GM12878 (cell line): ENCODE measurements at regions not wholly inside any gene's neighbourhood (a gene's known extent, or its start where the extent isn't known, plus 50 kb on each side); places are given as distances from the start of the nearest gene placed in this dataset.

ENCODE experiments used
- ATAC-seq: fragments of 200-7000 bp; cut with Tn5 transposase; 3 replicates; pipeline ENCODE4 v1.9.1; 2020; ENCODE audit warnings: mild to moderate bottlenecking, moderate library complexity
- BruUV-seq: library from RNA; stranded (reverse); fragments of 400-500 nt; replicated peaks from 2 replicates; lab custom pipeline; 2021; lab: Mats Ljungman, UMichigan
- CTCF ChIA-PET: fragments of 300-600 bp; sonication (Branson Sonifier 250); formaldehyde crosslinking; extraction: SDS; loops from one replicate; lab custom pipeline; 2021; ENCODE audit warnings: inconsistent platforms; lab: Yijun Ruan, JAX
- POLR2A ChIA-PET: fragments of 350-600 bp; formaldehyde crosslinking; extraction: SDS; loops from one replicate; lab custom pipeline; 2021; ENCODE audit warnings: inconsistent platforms; lab: Charles Lee
- RAD21 ChIA-PET: fragments of 300-600 bp; sonication (Branson Sonifier 250); formaldehyde crosslinking; loops from one replicate; lab custom pipeline; 2023; ENCODE audit warnings: antibody characterized with exemption; ENCODE audit not compliant: unreplicated experiment; lab: Charles Lee
- SMC1A ChIA-PET: fragments of 300-600 bp; sonication (Branson Sonifier 250); formaldehyde crosslinking; loops from one replicate; lab custom pipeline; 2023; ENCODE audit not compliant: unreplicated experiment, uncharacterized antibody; lab: Charles Lee
- DNase-seq: peaks from one replicate; pipeline ENCODE4 v3.0.0-alpha.2; 2011; ENCODE audit warnings: low read depth, low spot score
- FAIRE-seq: peaks from 3 replicates; lab custom pipeline; 2011; peaks lifted over from hg19 to GRCh38; lab: Jason Lieb, UNC
- H2AFZ ChIP-seq: 2 replicates; pipeline ENCODE4 v1.6.0; 2011; ENCODE audit warnings: low read depth, low read length, control low read depth; ENCODE audit not compliant: control insufficient read depth
- H3K27ac ChIP-seq: 2 replicates; pipeline ENCODE4 v1.5.1; 2011; ENCODE audit warnings: control low read depth; ENCODE audit not compliant: control insufficient read depth, insufficient read depth
- H3K27me3 ChIP-seq, 2 experiments: replicated peaks in 1 of 2; 2 replicates each; pipeline versions ENCODE4 v1.6.0 to v1.6.1; 2011; ENCODE audit warnings: low read length in 1 of 2; ENCODE audit not compliant: control insufficient read depth in 2 of 2, insufficient read depth in 2 of 2
- H3K36me3 ChIP-seq, 2 experiments: 2 replicates each; pipeline ENCODE4 v1.5.1; 2011; ENCODE audit warnings: low read length in 1 of 2; ENCODE audit not compliant: control insufficient read depth in 2 of 2, insufficient read depth in 2 of 2
- H3K4me1 ChIP-seq: 2 replicates; pipeline ENCODE4 v1.6.1; 2011; ENCODE audit warnings: mild to moderate bottlenecking, low read length, moderate library complexity, mixed read lengths; ENCODE audit not compliant: control insufficient read depth, insufficient read depth
- H3K4me2 ChIP-seq: 2 replicates; pipeline ENCODE4 v1.6.0; 2011; ENCODE audit warnings: control low read depth; ENCODE audit not compliant: control insufficient read depth, insufficient read depth
- H3K4me3 ChIP-seq: fragments of 200-600 bp; sonication (generic); 2 replicates; pipeline ENCODE4 v1.5.1; 2016
- H3K79me2 ChIP-seq: 2 replicates; pipeline ENCODE4 v1.6.0; 2011; ENCODE audit warnings: low read length; ENCODE audit not compliant: control insufficient read depth, insufficient read depth
- H3K9ac ChIP-seq: 2 replicates; pipeline ENCODE4 v1.8.0; 2011; ENCODE audit warnings: low read length, control low read depth, mixed read lengths; ENCODE audit not compliant: control insufficient read depth, insufficient read depth
- H3K9me3 ChIP-seq: replicated peaks from 3 replicates; pipeline ENCODE4 v1.5.1; 2011; ENCODE audit warnings: mild to moderate bottlenecking, low read length; ENCODE audit not compliant: control insufficient read depth, insufficient read depth
- H4K20me1 ChIP-seq: 2 replicates; pipeline ENCODE4 v1.6.0; 2011; ENCODE audit not compliant: control insufficient read depth, insufficient read depth
- ASH2L ChIP-seq: fragments of 300-600, 200-600 bp; sonication (generic); IDR thresholded peaks from 2 replicates; pipeline ENCODE4 v1.6.1; 2017; ENCODE audit warnings: low read depth, mild to moderate bottlenecking, borderline replicate concordance
- BMI1 ChIP-seq: fragments of 450-650 bp; IDR thresholded peaks from 2 replicates; pipeline ENCODE4 v1.6.1; 2016; ENCODE audit warnings: mild to moderate bottlenecking, moderate library complexity, borderline replicate concordance
- E4F1 ChIP-seq: fragments of 450-650 bp; IDR thresholded peaks from 2 replicates; pipeline ENCODE4 v1.6.1; 2018; ENCODE audit warnings: borderline replicate concordance, mild to moderate bottlenecking; ENCODE audit not compliant: partially characterized antibody
- ELK1 ChIP-seq: IDR thresholded peaks from 2 replicates; pipeline ENCODE4 v1.6.1; 2012; ENCODE audit warnings: low read depth, low read length, improper control_type of control experiment
- ETV6 ChIP-seq, 2 experiments: fragments of 450-650 bp in 1 of 2; IDR thresholded peaks in 1 of 2; conservative IDR thresholded peaks in 1 of 2; 2 replicates each; pipeline ENCODE4 v1.6.1; 2014; ENCODE audit warnings: antibody characterized with exemption in 1 of 2, borderline replicate concordance in 1 of 2, low read depth in 1 of 2, mild to moderate bottlenecking in 1 of 2, moderate library complexity in 1 of 2
- LARP7 ChIP-seq: fragments of 450-650 bp; IDR thresholded peaks from 2 replicates; pipeline ENCODE4 v1.6.1; 2017; ENCODE audit warnings: mild to moderate bottlenecking
- MYC ChIP-seq: IDR thresholded peaks from 2 replicates; pipeline ENCODE4 v1.6.1; 2011; ENCODE audit warnings: mild to moderate bottlenecking, low read length, moderate library complexity, inconsistent platforms; ENCODE audit not compliant: insufficient read depth, insufficient replicate concordance, insufficient read length, severe bottlenecking
- PAX8 ChIP-seq: fragments of 450-650 bp; IDR thresholded peaks from 2 replicates; pipeline ENCODE4 v1.6.1; 2017; ENCODE audit warnings: mild to moderate bottlenecking, moderate library complexity
- RBBP5 ChIP-seq: fragments of 200-600 bp; sonication (generic); conservative IDR thresholded peaks from 2 replicates; pipeline ENCODE4 v1.6.1; 2016
- RCOR1 ChIP-seq: conservative IDR thresholded peaks from 2 replicates; pipeline ENCODE4 v1.6.1; 2012; ENCODE audit warnings: low read depth, low read length, improper control_type of control experiment
- STAT3 ChIP-seq: IDR thresholded peaks from 2 replicates; pipeline ENCODE4 v1.6.1; 2011; ENCODE audit warnings: low read depth, low read length, improper control_type of control experiment
- WRNIP1 ChIP-seq: IDR thresholded peaks from 2 replicates; pipeline ENCODE4 v1.6.1; 2011; ENCODE audit warnings: low read depth, low read length, improper control_type of control experiment, borderline replicate concordance
- ZNF217 ChIP-seq: fragments of 450-650 bp; IDR thresholded peaks from 2 replicates; pipeline ENCODE4 v1.6.1; 2017; ENCODE audit warnings: antibody characterized with exemption, mild to moderate bottlenecking
- WGBS: methylation state at CpG from one replicate; pipeline ENCODE4 v1.1.6; 2016; ENCODE audit warnings: low lambda C conversion rate; ENCODE audit not compliant: insufficient replicate concordance, insufficient coverage; ENCODE audit errors: missing lambda C conversion rate; 5-methylcytosine and 5-hydroxymethylcytosine counted together
- in situ Hi-C: fragments of 300-500 bp; cut with MboI; formaldehyde crosslinking; loops from 9 replicates; pipeline ENCODE4 v1.14.3; 2018; ENCODE audit warnings: mixed read lengths
- intact Hi-C: fragments of 100-400 bp; cut with micrococcal nuclease; formaldehyde crosslinking; loops from one replicate; pipeline ENCODE4 v1.14.2; 2022; ENCODE audit not compliant: unreplicated experiment

DNA sequence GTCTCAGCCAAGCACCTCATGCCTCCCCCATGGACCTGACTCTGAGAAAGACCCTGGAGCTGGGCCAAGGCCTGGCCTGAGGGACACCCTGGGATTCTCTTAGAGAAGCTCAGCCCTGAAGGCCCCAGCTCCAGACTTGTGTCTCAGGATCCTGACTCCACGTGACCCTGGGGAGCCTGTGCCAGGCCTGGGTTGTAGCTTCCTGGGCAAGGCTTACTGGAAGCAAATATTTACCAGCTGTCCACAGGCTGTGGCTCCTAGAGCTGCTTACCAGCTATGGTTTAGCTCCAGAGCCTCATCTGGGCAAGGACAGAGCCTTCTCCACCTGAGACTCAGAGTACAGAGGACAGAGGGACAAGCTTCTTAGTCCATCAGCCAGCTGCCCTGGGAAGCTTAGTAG lies 61.0 kb upstream of the CEACAM8 start:
- in situ Hi-C loops (no loop called here), intact Hi-C loops (no loop called here)
- Histone ChIP-seq H3K9me3 (no peaks in the 10 kb centered on the region), H3K4me3 (no peak overlapping the region), H3K4me2 (no peak overlapping the region), H3K4me1 (no peaks in the 10 kb centered on the region), H2AFZ (no peak overlapping the region), H3K27me3 (no peaks in the 10 kb centered on the region), H4K20me1 (no peaks in the 10 kb centered on the region), H3K36me3 (no peaks in the 10 kb centered on the region), H3K9ac (no peak overlapping the region), H3K79me2 (no peaks in the 10 kb centered on the region), H3K27ac (no peak overlapping the region)
- WGBS: 0% methylated on average over 1 of the region's 1 CpG
- DNase-seq (no peak), ATAC-seq (no peak), FAIRE-seq (no peak)
- POLR2A ChIA-PET: no interaction called here
- no TSS peak for BruUV-seq
- SMC1A ChIA-PET: no interaction called here
- RAD21 ChIA-PET: no interaction called here
- CTCF ChIA-PET: interaction anchor here (0.8 kb wide), 2 partner anchors 21 to 48 kb away, joined by 3 to 4 read pairs; no protein-coding TSS in a partner anchor
- TF ChIP-seq STAT3 (no peak), LARP7 (no peak), MYC (no peak), ASH2L (no peak), RBBP5 (no peak), RCOR1 (no peak), BMI1 (no peak), E4F1 (no peak), PAX8 (no peak), ELK1 (no peak), ZNF217 (no peak), WRNIP1 (no peak), ETV6 (conservative IDR thresholded peaks at IDR 0.05 in 1 of 2, IDR thresholded peaks at IDR 0.05 in 1 of 2; ENCODE audit: borderline replicate concordance in 1 of 2, low read depth in 1 of 2) (no peak)
- TF ChIP-seq, all 136 proteins: peak for 0
